KMS-11 (cell line): ENCODE measurements at regions not wholly inside any gene's neighbourhood (a gene's known extent, or its start where the extent isn't known, plus 50 kb on each side); places are given as distances from the start of the nearest gene placed in this dataset.
A peak's percentile ranks its signal among the peaks of the same experiment; 100 is the strongest.
"Not testable (repeated sequence)": the region's sequence is repeated elsewhere in the genome, so short reads cannot be mapped to it uniquely, and the experiment has no call there.

ENCODE experiments used
- H2AFZ ChIP-seq: fragments of 200-600 bp; sonication (generic); 2 replicates; pipeline ENCODE4 v1.6.1; 2016; ENCODE audit warnings: antibody characterized with exemption, mixed run types, low read depth
- H3K27ac ChIP-seq: fragments of 200-600 bp; sonication (generic); 2 replicates; pipeline ENCODE4 v1.6.1; 2016; ENCODE audit warnings: mild to moderate bottlenecking, mixed run types
- H3K27me3 ChIP-seq: fragments of 200-600 bp; sonication (generic); 2 replicates; pipeline ENCODE4 v1.6.1; 2017; ENCODE audit warnings: mild to moderate bottlenecking, low read depth, mixed run types, moderate library complexity; ENCODE audit not compliant: insufficient read depth
- H3K36me3 ChIP-seq: fragments of 200-600 bp; sonication (generic); 2 replicates; pipeline ENCODE4 v1.6.1; 2017; ENCODE audit warnings: mild to moderate bottlenecking, mixed run types; ENCODE audit not compliant: insufficient read depth
- H3K4me1 ChIP-seq: fragments of 200-600 bp; sonication (generic); 2 replicates; pipeline ENCODE4 v1.6.1; 2016; ENCODE audit warnings: mild to moderate bottlenecking, low read depth, mixed run types; ENCODE audit not compliant: poor library complexity, severe bottlenecking
- H3K4me2 ChIP-seq: fragments of 200-600 bp; sonication (generic); 2 replicates; pipeline ENCODE4 v1.7.0; 2016; ENCODE audit warnings: mild to moderate bottlenecking, mixed run types
- H3K4me3 ChIP-seq: fragments of 200-600 bp; sonication (generic); IDR thresholded peaks from 2 replicates; pipeline ENCODE4 v1.6.1; 2017; ENCODE audit warnings: low read depth, low read length, mixed read lengths; ENCODE audit not compliant: insufficient read depth
- H3K79me2 ChIP-seq: fragments of 200-600 bp; sonication (generic); 2 replicates; pipeline ENCODE4 v1.6.1; 2016; ENCODE audit warnings: low read depth, mixed run types; ENCODE audit not compliant: insufficient read depth
- H3K9ac ChIP-seq: fragments of 200-600 bp; sonication (generic); 2 replicates; pipeline ENCODE4 v1.6.1; 2016; ENCODE audit warnings: mild to moderate bottlenecking, mixed run types
- H4K20me1 ChIP-seq: fragments of 200-600 bp; sonication (generic); 2 replicates; pipeline ENCODE4 v1.6.1; 2016; ENCODE audit warnings: mild to moderate bottlenecking, mixed run types; ENCODE audit not compliant: insufficient read depth
- TF ChIP-seq, protein P1 (sequence below): fragments of 200-600 bp; sonication (generic); conservative IDR thresholded peaks from 2 replicates; pipeline ENCODE4 v1.6.1; 2017; ENCODE audit warnings: low read depth, mild to moderate bottlenecking, antibody characterized with exemption, low read length, moderate library complexity, mixed read lengths

DNA sequence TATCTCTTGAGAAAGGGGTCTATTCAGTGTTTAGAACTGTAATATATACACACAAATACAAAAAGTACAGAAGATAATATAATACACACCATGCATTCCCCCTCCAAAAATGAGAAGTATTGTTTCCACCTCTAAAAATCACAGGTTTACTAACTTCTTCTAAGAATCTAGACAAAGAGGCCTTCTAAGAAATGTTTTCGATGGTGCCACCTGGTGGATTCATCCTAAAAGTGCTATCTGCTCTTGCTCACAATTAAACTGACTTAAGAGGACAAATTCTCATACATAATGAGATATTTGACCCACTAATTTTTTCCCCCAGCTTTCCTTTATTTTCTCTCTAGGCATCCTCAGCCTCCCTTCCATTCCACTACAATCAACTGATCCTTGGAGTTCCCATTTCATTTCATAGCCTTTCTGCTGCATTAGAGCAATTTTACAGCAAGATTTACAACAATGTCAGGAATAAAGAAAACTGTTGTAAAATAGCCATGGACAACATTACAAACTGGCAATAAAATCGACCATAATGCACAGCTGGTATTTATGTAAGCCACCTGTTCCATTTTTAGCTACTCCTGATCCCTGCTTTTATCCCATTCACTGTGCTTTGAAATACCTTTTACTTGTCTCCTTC lies 124.6 kb downstream of the ARRDC4 start:
- TF ChIP-seq, protein P1, sequence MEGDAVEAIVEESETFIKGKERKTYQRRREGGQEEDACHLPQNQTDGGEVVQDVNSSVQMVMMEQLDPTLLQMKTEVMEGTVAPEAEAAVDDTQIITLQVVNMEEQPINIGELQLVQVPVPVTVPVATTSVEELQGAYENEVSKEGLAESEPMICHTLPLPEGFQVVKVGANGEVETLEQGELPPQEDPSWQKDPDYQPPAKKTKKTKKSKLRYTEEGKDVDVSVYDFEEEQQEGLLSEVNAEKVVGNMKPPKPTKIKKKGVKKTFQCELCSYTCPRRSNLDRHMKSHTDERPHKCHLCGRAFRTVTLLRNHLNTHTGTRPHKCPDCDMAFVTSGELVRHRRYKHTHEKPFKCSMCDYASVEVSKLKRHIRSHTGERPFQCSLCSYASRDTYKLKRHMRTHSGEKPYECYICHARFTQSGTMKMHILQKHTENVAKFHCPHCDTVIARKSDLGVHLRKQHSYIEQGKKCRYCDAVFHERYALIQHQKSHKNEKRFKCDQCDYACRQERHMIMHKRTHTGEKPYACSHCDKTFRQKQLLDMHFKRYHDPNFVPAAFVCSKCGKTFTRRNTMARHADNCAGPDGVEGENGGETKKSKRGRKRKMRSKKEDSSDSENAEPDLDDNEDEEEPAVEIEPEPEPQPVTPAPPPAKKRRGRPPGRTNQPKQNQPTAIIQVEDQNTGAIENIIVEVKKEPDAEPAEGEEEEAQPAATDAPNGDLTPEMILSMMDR = peak; percentile 67
- H3K9ac ChIP-seq = no peak overlapping the region
- no peak overlapping the region for H3K27ac ChIP-seq
- no peaks in the 10 kb centered on the region for H3K4me1 ChIP-seq
- no peak overlapping the region for H2AFZ ChIP-seq
- H3K4me2 ChIP-seq = no peak overlapping the region
- no peaks in the 10 kb centered on the region for H3K36me3 ChIP-seq
- H4K20me1 ChIP-seq = no peaks in the 10 kb centered on the region
- no peaks in the 10 kb centered on the region for H3K79me2 ChIP-seq
- H3K27me3 ChIP-seq = no peaks in the 10 kb centered on the region
- H3K4me3 ChIP-seq = no peak overlapping the region

DNA sequence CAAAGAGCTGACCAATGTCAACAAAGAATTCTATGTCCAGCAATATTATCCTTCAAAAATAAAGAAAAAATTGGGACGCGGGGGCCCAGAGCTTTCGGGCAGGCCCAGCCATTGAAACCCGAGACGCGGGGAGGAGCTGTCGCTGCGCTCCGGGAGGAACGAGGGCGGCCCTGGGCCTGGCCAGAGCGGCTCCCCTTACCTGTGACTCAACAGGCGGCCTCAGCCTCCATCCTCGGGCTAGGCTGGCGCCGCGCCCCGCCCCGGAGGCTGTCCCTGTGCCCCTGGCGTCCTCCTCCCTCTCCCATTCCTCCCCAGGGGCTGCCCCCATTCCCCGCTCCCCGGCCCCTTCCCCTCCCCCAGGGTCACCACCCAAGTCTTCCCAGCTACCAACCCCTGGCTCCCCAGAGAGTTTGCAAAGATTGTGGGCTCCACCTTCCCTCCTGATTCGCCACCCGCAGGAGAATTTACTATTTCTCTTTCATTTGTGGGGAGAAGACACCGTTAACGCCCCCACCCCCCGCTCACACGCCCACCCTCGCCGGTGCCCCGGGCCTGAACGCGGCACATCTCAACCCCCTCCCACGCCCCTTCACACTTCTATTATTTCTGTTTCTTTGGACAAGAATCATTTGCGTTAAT lies 127.9 kb downstream of the ARRDC4 start:
- not testable (repeated sequence) for H4K20me1 ChIP-seq, H3K27me3 ChIP-seq, H3K4me1 ChIP-seq, H3K79me2 ChIP-seq, H2AFZ ChIP-seq, H3K36me3 ChIP-seq, H3K27ac ChIP-seq, H3K4me3 ChIP-seq, H3K9ac ChIP-seq, H3K4me2 ChIP-seq

DNA sequence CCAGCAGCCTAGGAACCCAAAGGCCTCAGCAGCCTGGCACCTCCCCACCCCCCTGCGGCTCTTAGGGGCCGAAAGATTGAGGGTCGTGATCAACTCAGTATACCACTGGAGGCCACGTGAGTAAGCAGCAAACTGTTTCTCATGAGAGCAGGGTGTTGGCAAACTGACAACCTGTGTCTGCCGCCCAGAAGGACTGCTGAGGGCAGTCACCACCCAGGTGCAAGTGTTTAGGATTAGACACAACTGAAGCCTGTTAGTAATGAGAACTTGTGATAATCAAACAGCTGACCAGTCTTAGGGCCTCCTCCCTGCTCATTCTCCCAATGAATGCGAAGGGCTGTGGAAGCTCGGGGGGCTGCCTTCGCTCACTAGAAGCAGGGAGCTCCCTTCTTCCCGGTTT lies 128.8 kb downstream of the ARRDC4 start:
- not testable (repeated sequence) for H3K27me3 ChIP-seq, H3K4me3 ChIP-seq, H3K9ac ChIP-seq, H3K27ac ChIP-seq, H4K20me1 ChIP-seq, H3K36me3 ChIP-seq, H3K79me2 ChIP-seq, H3K4me1 ChIP-seq, H2AFZ ChIP-seq, H3K4me2 ChIP-seq

DNA sequence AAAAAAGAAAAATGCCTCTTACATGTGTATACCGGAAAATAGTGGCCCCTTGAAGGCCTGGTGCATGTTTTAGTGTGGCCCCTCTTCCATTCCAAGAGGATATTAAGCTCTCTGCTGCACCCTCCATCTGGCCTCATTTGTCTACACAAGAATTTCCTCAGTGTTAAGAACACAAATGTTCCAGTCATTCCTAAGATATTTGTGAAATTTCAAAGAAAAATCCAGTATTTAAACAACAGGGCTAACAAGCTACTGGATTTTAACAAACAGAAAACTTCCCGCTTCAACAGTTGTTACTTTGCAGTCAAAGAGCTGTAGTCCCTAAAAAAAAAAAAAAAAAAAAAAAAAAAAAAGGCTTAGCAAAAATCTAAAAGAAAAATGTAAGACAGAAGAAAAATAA lies 137.5 kb downstream of the ARRDC4 start:
- H3K9ac ChIP-seq, H3K36me3 ChIP-seq, H3K4me2 ChIP-seq, H3K4me1 ChIP-seq, H3K4me3 ChIP-seq, H2AFZ ChIP-seq, H3K79me2 ChIP-seq, H3K27me3 ChIP-seq, H3K27ac ChIP-seq, H4K20me1 ChIP-seq: not testable (repeated sequence)

DNA sequence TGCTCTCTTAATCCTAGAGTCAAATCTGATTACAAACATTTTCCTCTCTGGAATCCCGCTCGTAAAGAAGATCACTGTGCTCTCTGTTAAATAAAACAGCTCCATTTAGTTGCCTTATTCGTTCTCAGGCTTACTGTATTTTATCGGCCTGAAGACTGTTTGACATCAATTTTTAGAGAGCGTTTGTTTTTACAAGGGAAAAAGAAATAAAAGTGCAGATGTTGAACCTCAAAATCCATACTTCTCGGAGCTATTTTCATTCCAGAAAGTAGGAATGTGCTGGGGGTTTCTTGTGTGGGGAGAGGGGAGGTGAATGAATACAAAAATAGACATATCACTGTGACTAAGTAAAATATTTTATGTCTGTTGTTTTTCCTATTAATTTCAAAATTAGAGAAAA lies 140.1 kb downstream of the ARRDC4 start:
- not testable (repeated sequence) for H3K4me1 ChIP-seq, H4K20me1 ChIP-seq, H3K9ac ChIP-seq, H3K36me3 ChIP-seq, H3K79me2 ChIP-seq, H2AFZ ChIP-seq, H3K4me2 ChIP-seq, H3K4me3 ChIP-seq, H3K27me3 ChIP-seq, H3K27ac ChIP-seq

DNA sequence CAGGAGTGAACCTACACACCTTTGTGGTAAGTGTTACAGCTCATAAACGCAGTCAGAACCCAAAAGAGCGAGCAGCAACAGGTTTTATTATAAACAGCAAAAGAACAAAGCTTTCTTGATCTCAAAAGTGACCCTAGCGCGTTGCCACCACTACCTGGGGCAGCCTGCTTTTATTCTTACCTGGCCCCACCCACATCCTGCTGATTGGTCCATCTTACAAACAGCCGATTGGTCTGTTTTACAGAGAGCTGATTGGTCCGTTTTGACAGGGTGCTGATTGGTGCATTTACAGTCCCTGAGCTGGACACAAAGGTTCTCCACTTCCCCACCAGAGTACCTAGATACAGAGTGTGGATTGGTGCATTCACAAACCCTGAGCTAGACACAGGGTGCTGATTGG lies 143.1 kb downstream of the ARRDC4 start:
- no peak overlapping the region for H3K4me3 ChIP-seq
- H3K36me3 ChIP-seq = no peaks in the 10 kb centered on the region
- H3K9ac ChIP-seq = no peak overlapping the region
- no peaks in the 10 kb centered on the region for H3K4me1 ChIP-seq
- TF ChIP-seq, protein P1 = no peak
- no peaks in the 10 kb centered on the region for H3K79me2 ChIP-seq
- H4K20me1 ChIP-seq = no peaks in the 10 kb centered on the region
- H3K27ac ChIP-seq = no peak overlapping the region
- no peaks in the 10 kb centered on the region for H3K27me3 ChIP-seq
- no peak overlapping the region for H2AFZ ChIP-seq
- H3K4me2 ChIP-seq = no peak overlapping the region

DNA sequence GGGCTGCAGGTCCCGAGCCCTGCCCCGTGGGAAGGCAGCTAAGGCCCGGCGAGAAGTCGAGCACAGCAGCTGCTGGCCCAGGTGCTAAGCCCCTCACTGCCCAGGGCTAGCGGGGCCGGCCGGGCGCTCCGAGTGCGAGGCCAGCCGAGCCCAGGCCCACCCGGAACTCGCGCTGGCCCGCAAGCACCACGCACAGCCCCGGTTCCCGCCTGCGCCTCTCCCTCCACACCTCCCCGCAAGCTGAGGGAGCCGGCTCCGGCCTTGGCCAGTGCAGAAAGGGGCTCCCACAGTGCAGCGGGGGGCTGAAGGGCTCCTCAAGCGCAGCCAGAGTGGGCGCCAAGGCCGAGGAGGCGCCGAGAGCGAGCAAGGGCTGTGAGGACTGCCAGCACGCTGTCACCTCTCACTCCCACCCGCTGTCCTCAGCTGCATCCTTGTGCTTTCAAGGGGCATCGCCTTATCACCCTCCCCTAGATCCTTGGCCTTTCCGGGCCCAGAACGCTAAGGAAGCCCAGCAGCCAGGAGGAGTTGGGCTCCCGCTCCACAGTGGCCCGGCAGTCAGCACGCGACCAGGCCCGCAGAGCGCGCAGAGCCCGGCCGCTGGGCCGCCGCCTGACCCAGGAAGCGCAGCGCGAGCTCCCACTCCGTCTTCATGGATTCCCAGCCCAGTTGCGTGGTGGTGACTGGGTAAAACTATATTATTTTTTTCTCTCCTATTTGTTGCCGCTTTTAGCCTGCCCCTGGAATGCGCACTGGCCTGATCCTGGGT lies 144.1 kb downstream of the ARRDC4 start:
- not testable (repeated sequence) for H3K79me2 ChIP-seq, H3K27ac ChIP-seq, H4K20me1 ChIP-seq, H3K4me2 ChIP-seq, H3K9ac ChIP-seq, H3K27me3 ChIP-seq, H3K4me3 ChIP-seq, H2AFZ ChIP-seq, H3K4me1 ChIP-seq, H3K36me3 ChIP-seq

DNA sequence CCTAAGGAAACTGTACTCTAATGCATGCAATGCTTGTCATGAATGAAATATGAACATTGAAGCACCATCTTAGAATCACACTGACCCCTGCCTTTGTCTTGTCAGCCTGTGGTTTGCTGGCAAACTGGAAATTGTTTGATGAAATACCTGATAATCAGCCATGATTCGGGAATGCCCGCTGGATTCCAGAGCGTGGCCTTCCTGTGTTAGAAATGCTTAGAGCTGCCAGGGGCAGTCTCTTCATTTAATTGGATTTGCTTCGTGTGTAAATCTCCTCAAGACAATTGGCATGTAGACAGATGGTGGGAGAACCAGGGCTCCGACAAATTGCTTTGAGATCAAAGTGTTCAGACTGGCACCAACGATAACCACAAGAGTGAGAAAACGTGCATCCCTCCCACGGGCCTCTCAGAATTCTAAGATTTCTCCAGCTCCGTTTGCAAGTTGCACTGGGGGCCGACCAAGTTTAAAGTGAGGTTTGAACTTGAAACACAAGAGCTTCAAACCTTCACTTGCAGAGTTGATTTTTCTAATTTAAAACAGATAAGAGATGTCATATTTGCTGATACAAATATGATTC lies 146.2 kb downstream of the ARRDC4 start:
- H4K20me1 ChIP-seq, H3K79me2 ChIP-seq, H3K4me1 ChIP-seq, H3K4me2 ChIP-seq, H3K9ac ChIP-seq, H2AFZ ChIP-seq, H3K4me3 ChIP-seq, H3K36me3 ChIP-seq, H3K27me3 ChIP-seq, H3K27ac ChIP-seq: not testable (repeated sequence)
